ENCODE measurements at regions not wholly inside any gene's neighbourhood (a gene's known extent, or its start where the extent isn't known, plus 50 kb on each side); places are given as distances from the start of the nearest gene placed in this dataset.
"Not testable (repeated sequence)": the region's sequence is repeated elsewhere in the genome, so short reads cannot be mapped to it uniquely, and the experiment has no call there.

- in situ Hi-C loops (cut with MboI; ENCODE audit: low sequenced_read_pairs): no loop called here
Observed at GRCh38 chr9:22170556-22170955, 161.5 kb upstream of the CDKN2B start.

DNA sequence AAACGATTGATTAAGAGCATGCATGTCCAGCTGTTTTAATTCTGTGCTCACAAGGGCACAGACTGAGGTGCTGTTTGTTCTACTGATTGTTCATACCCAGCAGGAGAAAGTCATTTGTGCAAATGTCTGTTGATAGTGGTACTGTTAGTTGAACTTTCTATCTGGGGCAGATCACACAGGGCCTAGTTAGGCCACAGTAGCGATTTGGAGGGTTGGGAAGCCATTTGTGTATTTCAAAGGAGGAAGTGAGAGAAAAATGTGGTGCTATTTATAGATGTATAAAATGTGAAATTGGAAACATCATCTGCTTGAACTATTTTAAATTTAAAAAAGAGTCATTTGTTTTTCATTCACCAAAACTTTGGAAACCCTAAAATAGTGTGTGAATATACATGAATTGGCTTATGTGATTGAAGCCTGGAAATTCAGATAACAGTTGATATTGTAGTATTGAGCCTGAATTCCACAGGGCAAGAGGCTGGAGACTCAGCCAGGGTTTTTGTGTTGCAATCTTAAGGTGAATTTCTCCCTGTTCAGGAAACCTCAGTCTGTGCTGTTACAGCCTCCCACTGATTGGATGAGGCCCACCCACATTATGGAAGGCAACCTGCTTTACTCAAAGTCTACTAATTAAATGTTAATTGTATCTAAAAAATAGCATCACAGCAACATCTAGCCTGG lies 162.0 kb upstream of the CDKN2B start:
- in situ Hi-C loops (cut with MboI; ENCODE audit: low sequenced_read_pairs): no loop called here

GRCh38 chr9:22171691-22172090 lies 162.6 kb upstream of the CDKN2B start:
- in situ Hi-C loops (cut with MboI; ENCODE audit: low sequenced_read_pairs): no loop called here

DNA sequence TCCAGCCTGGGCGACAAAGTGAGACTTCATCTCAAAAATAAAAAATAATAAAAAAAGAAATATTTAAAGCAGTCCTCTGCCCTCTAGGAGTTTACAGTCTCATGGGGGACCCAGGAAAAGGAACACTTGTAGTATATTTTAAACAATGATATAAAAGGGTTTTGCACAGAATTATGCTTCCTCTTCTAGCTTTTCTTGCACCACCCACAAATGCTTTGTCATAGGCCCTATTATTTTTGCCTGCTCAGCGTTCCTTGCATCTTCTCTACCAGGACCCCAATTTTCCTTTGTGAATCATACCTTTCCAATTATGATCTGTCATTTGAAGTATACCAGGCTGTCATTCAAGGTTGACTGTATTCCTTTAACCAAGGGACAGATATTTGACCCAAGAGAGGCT lies 164.8 kb upstream of the CDKN2B start:
- in situ Hi-C loops (cut with MboI; ENCODE audit: low sequenced_read_pairs): no loop called here

GRCh38 chr9:22175972-22176545 lies 167.0 kb upstream of the CDKN2B start:
- in situ Hi-C loops (cut with MboI; ENCODE audit: low sequenced_read_pairs): no loop called here

GRCh38 chr9:22181021-22181420 lies 171.9 kb upstream of the CDKN2B start:
- in situ Hi-C loops (cut with MboI; ENCODE audit: low sequenced_read_pairs): not testable (repeated sequence)

GRCh38 chr9:22189471-22189870 lies 180.4 kb upstream of the CDKN2B start:
- in situ Hi-C loops (cut with MboI; ENCODE audit: low sequenced_read_pairs): no loop called here

DNA sequence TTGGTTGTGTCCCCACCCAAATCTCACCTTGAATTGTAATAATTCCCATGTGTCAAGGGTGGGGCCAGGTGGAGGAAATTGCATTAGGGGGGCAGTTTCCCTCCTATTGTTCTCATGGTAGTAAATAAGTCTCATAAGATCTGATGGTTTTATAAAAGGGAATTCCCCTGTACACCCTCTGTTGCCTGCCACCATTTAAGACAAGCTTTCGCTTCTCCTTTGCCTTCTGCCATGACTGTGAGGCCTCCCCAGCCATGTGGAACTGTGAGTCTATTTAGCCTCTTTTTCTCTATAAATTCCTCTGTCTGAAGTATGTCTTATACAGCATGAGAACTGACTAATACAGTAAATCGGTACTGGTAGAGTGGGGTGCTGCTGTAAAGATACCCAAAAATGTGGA lies 187.9 kb upstream of the CDKN2B start:
- in situ Hi-C loops (cut with MboI; ENCODE audit: low sequenced_read_pairs): not testable (repeated sequence)

GRCh38 chr9:22198681-22199080 lies 189.6 kb upstream of the CDKN2B start:
- in situ Hi-C loops (cut with MboI; ENCODE audit: low sequenced_read_pairs): no loop called here

DNA sequence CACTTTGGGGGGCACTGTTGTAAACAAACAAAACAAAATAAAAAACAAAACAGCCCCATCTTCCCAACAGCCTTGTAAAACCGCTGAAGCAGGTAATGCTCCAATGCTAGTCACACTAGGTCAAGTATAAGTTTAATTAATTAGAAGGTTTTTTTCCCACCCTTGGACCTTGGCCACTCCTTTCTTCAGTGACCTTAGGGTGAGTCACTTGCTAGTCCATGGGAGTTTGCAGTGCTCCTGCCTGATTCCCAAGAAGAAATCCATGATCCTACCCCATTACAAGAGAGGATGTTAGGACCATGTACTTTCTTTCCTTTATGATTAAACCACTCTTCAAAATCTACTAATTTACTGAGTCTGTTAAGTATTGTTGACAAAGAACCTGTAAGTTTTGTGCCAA lies 192.2 kb upstream of the CDKN2B start:
- in situ Hi-C loops (cut with MboI; ENCODE audit: low sequenced_read_pairs): no loop called here

DNA sequence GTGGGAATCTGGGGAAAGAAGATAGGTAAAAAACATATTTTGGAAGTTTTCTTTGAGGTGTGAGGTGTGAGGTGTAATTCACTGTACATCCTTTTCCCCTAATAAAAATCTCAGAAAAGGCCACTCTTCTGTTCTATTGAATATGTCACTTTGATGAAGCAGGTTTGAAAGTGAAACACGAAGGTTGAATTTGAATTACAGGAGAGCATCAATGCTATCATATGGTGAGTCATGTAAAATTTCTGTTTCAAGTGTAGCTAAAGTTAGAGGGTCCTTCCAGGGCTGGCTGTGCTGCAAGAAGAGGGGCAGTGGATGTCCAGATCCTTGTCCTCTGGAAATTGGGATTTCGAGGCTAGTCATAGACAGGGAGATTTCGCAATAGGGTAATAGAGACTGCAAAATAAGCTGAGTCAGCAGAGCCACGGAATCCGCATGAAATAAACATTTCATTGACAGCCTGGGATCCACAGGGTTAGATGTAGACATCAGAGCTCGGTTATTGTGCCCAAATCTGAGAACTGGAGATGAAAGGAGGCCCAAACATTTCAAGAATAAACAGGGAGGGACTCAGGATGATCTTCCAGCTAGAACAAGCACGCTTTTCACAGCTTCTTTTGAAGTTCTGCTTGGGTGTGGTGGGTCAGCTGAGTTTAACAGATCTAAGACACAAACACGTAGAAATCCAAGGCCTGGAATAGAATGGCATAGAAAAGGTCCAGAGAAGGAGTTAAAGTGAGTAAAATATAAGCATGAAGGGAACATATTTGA lies 194.4 kb upstream of the CDKN2B start:
- in situ Hi-C loops (cut with MboI; ENCODE audit: low sequenced_read_pairs): no loop called here

- in situ Hi-C loops (cut with MboI; ENCODE audit: low sequenced_read_pairs): no loop called here
Observed at GRCh38 chr9:22204240-22204639, 195.1 kb upstream of the CDKN2B start.

- in situ Hi-C loops (cut with MboI; ENCODE audit: low sequenced_read_pairs): no loop called here
Observed at GRCh38 chr9:22206833-22207232, 197.7 kb upstream of the CDKN2B start.

- in situ Hi-C loops (cut with MboI; ENCODE audit: low sequenced_read_pairs): no loop called here
Observed at GRCh38 chr9:22208846-22209585, 199.9 kb upstream of the CDKN2B start.

DNA sequence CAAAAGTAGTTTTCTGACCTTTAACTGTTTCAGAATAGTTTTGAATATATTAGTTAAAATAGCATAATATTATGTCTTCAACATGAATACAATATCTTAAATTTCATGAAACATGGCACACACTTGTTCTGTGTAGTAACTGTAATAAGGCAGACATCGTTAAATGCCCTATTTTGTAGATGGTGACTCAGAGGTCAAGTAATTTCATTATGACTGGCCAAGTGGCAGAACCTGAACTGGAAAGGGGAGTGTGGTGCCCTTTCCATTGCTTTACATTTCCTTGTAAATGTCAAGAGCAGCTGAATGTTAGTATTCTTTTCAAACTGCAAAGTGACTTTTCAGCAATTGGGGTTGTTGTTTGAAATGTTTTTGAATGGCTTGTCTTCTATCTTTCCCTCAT lies 201.2 kb upstream of the CDKN2B start:
- in situ Hi-C loops (cut with MboI; ENCODE audit: low sequenced_read_pairs): no loop called here

DNA sequence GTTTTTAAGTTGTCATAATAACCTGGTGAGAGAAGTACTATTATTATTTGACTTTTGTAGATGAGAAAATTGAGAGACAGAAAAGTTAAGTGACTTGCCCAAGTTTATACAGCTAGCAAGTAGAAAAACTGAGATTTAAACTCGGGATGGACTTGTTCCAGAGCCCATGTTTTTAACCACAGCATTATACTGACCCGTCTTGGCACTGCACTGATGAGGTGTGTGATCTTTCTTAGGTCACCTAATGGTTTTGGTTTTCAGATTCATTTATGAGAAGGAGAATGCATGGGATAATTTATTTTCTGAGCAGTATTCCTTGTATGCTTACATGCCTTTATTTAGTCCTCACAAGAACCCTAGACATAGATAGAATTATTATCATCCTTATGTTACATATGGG lies 201.8 kb upstream of the CDKN2B start:
- in situ Hi-C loops (cut with MboI; ENCODE audit: low sequenced_read_pairs): no loop called here

GRCh38 chr9:22211588-22212360 lies 202.7 kb upstream of the CDKN2B start:
- in situ Hi-C loops (cut with MboI; ENCODE audit: low sequenced_read_pairs): no loop called here

DNA sequence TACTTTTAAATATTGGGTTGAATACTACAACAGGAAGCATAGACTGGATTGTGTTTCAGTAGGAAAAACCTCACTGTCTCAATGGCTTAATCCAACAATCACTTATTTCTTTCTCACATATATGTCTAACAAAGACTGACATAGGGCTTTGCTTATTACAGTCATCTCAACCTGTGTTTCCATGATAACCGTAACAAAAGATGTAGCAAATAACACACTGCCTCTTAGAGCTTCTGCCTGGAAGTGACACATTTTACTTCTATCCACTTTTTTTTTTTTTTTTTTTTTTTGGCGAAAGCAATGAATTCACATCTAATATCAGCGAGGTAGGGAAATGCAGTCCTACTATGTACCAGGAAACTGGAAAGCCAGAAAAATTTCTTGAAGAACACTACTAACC lies 204.9 kb upstream of the CDKN2B start:
- in situ Hi-C loops (cut with MboI; ENCODE audit: low sequenced_read_pairs): no loop called here

GRCh38 chr9:22214497-22215031 lies 205.5 kb upstream of the CDKN2B start:
- in situ Hi-C loops (cut with MboI; ENCODE audit: low sequenced_read_pairs): no loop called here

DNA sequence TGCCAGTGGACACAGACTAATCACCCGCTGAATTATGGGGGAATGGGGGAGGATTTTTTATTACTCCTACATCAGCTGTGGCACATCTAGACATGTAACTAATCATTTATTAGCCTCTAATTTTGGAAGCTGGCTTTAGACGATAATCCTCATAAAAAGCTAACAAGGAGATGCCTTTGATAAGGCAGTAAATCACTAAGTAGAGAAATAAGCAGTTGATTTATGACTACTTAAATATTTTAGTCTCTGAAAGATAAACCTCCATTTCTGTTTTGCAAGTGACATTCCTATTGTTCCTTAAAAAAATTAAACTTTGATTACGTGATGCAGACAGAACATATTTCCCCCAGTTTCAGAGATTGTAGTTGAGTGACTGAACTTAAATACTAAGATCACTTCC lies 206.4 kb upstream of the CDKN2B start:
- in situ Hi-C loops (cut with MboI; ENCODE audit: low sequenced_read_pairs): no loop called here
